Neuronal stem cell (in vitro differentiated cells): ENCODE measurements at regions not wholly inside any gene's neighbourhood (a gene's known extent, or its start where the extent isn't known, plus 50 kb on each side); places are given as distances from the start of the nearest gene placed in this dataset.

ENCODE experiments used
- DNase-seq: peaks from one replicate; pipeline ENCODE4 v3.0.0-alpha.2; 2013; ENCODE audit warnings: low spot score
- H2AFZ ChIP-seq: one replicate; pipeline ENCODE4 v1.6.1; 2013; ENCODE audit warnings: mild to moderate bottlenecking, low read length, inconsistent platforms
- H2AK5ac ChIP-seq: 2 replicates; pipeline ENCODE4 v1.6.1; 2013; ENCODE audit warnings: low read depth, mild to moderate bottlenecking, inconsistent platforms, low read length, moderate library complexity, mixed read lengths
- H2BK120ac ChIP-seq: 2 replicates; pipeline ENCODE4 v1.6.1; 2013; ENCODE audit warnings: low read depth, mild to moderate bottlenecking, inconsistent platforms, low read length, moderate library complexity, mixed read lengths
- H2BK12ac ChIP-seq: one replicate; pipeline ENCODE4 v1.6.1; 2013; ENCODE audit warnings: low read length, inconsistent platforms
- H2BK15ac ChIP-seq: 2 replicates; pipeline ENCODE4 v1.6.1; 2013; ENCODE audit warnings: mild to moderate bottlenecking, low read length, inconsistent platforms, mixed read lengths
- H2BK5ac ChIP-seq: one replicate; pipeline ENCODE4 v1.6.1; 2013; ENCODE audit warnings: inconsistent platforms, mild to moderate bottlenecking, low read length, moderate library complexity
- H3K14ac ChIP-seq: one replicate; pipeline ENCODE4 v1.6.1; 2013; ENCODE audit warnings: low read length, inconsistent platforms
- H3K18ac ChIP-seq: 2 replicates; pipeline ENCODE4 v1.6.1; 2013; ENCODE audit warnings: low read length, inconsistent platforms
- H3K23ac ChIP-seq: 2 replicates; pipeline ENCODE4 v1.6.1; 2013; ENCODE audit warnings: low read depth, mild to moderate bottlenecking, mixed read lengths, low read length, inconsistent platforms; ENCODE audit not compliant: poor library complexity
- H3K27ac ChIP-seq: replicated peaks from 3 replicates; pipeline ENCODE4 v1.5.1; 2013; ENCODE audit warnings: low read length, inconsistent platforms
- H3K27me3 ChIP-seq, 3 experiments: 2 replicates each; pipeline ENCODE4 v1.6.1; 2013; ENCODE audit warnings: low read length in 3 of 3, mild to moderate bottlenecking in 2 of 3, inconsistent platforms in 1 of 3, low read depth in 1 of 3, mixed read lengths in 1 of 3, moderate library complexity in 1 of 3; ENCODE audit not compliant: control insufficient read depth in 3 of 3, insufficient read depth in 3 of 3
- H3K36me3 ChIP-seq, 2 donors: replicated peaks in 1 of 2; 2 replicates each; pipeline ENCODE4 v1.6.1; 2013; ENCODE audit warnings: low read length in 2 of 2; ENCODE audit not compliant: control insufficient read depth in 2 of 2, insufficient read depth in 2 of 2
- H3K4ac ChIP-seq: 2 replicates; pipeline ENCODE4 v1.6.1; 2013; ENCODE audit warnings: inconsistent platforms, mild to moderate bottlenecking, low read length, moderate library complexity
- H3K4me1 ChIP-seq, 2 donors: 1 replicate in 1 of 2; 2 replicates in 1 of 2; pipeline ENCODE4 v1.6.1; 2013; ENCODE audit warnings: low read length in 2 of 2, low read depth in 1 of 2; ENCODE audit not compliant: control insufficient read depth in 2 of 2, insufficient read depth in 1 of 2
- H3K4me2 ChIP-seq: one replicate; pipeline ENCODE4 v1.6.1; 2013; ENCODE audit warnings: mild to moderate bottlenecking, low read length, inconsistent platforms; ENCODE audit not compliant: insufficient read depth, poor library complexity, severe bottlenecking
- H3K4me3 ChIP-seq, 2 donors: 2 replicates each; pipeline ENCODE4 v1.5.1; 2013; ENCODE audit warnings: low read length in 2 of 2, mild to moderate bottlenecking in 2 of 2, inconsistent platforms in 1 of 2, moderate library complexity in 1 of 2
- H3K79me1 ChIP-seq: one replicate; pipeline ENCODE4 v1.6.1; 2013; ENCODE audit warnings: low read depth, mild to moderate bottlenecking, inconsistent platforms, low read length, moderate library complexity
- H3K9ac ChIP-seq: one replicate; pipeline ENCODE4 v1.6.1; 2013; ENCODE audit warnings: mild to moderate bottlenecking, low read depth, low read length, inconsistent platforms; ENCODE audit not compliant: poor library complexity
- H3K9me3 ChIP-seq, 2 donors: replicated peaks in 1 of 2; 2 replicates each; pipeline versions ENCODE3 to v1.6.1; 2013; ENCODE audit warnings: low read length in 2 of 2, mild to moderate bottlenecking in 2 of 2, inconsistent platforms in 1 of 2, low read depth in 1 of 2, mixed read lengths in 1 of 2, moderate library complexity in 1 of 2; ENCODE audit not compliant: control insufficient read depth in 2 of 2, insufficient read depth in 1 of 2
- H4K8ac ChIP-seq: one replicate; pipeline ENCODE4 v1.6.1; 2013; ENCODE audit warnings: low read depth, mild to moderate bottlenecking, inconsistent platforms, low read length, moderate library complexity
- H4K91ac ChIP-seq: one replicate; pipeline ENCODE4 v1.6.1; 2013; ENCODE audit warnings: low read length, low read depth, mild to moderate bottlenecking, inconsistent platforms; ENCODE audit not compliant: poor library complexity
- WGBS, 2 donors: extraction: QIAGEN DNeasy Blood & Tissue Kit; methylation state at CpG; one replicate each; pipeline ENCODE4 v1.1.7; 2013; ENCODE audit warnings: missing lambda C conversion rate in 2 of 2, mixed read lengths in 1 of 2; ENCODE audit not compliant: insufficient read length in 2 of 2, insufficient replicate concordance in 1 of 2; ENCODE audit errors: extremely low coverage in 2 of 2; 5-methylcytosine and 5-hydroxymethylcytosine counted together

GRCh38 chr6:119713903-119714302, 364.3 kb upstream of the MAN1A1 start:
- no peak overlapping the region for H3K18ac ChIP-seq
- no peak overlapping the region for H3K4ac ChIP-seq
- no peak for DNase-seq
- no peaks in the 10 kb centered on the region for H3K79me1 ChIP-seq
- no peak overlapping the region for H2BK5ac ChIP-seq
- H3K27ac ChIP-seq = no peak overlapping the region
- no peaks in the 10 kb centered on the region for H3K36me3 ChIP-seq
- no peak overlapping the region for H4K91ac ChIP-seq
- no peaks in the 10 kb centered on the region for H3K4me1 ChIP-seq
- no peak overlapping the region for H3K23ac ChIP-seq
- H3K27me3 ChIP-seq = no peaks in the 10 kb centered on the region
- H4K8ac ChIP-seq = no peak overlapping the region
- H3K14ac ChIP-seq = no peak overlapping the region
- no peak overlapping the region for H2AK5ac ChIP-seq
- H2BK120ac ChIP-seq = no peak overlapping the region
- H3K4me2 ChIP-seq = no peak overlapping the region
- no peak overlapping the region for H2BK12ac ChIP-seq
- H3K4me3 ChIP-seq = no peak overlapping the region
- no peak overlapping the region for H3K9ac ChIP-seq
- no peak overlapping the region for H2BK15ac ChIP-seq
- H2AFZ ChIP-seq = no peak overlapping the region
- no peaks in the 10 kb centered on the region for H3K9me3 ChIP-seq

DNA sequence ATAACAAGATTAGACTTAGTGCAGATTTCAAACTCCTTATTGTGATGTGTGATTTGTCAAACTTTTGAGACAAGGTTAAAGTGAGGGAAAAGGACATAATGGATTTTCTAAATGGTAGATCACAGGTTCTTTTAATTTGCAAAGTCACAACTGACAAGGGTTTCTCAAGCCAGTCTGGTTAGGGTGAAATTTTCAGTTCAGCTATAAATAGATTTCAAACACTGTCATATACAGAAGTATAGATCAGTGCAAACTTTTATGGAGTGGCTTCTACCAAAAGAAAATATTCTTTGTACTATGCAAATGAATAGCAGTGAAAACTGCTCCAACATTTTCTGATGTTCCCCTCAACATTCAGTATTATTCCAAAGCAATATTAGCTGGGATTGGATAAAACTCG, 337.1 kb upstream of the MAN1A1 start:
- no peak overlapping the region for H3K4me3 ChIP-seq
- no peak overlapping the region for H3K23ac ChIP-seq
- H3K9ac ChIP-seq = no peak overlapping the region
- H2AK5ac ChIP-seq = no peak overlapping the region
- no peaks in the 10 kb centered on the region for H3K79me1 ChIP-seq
- no peaks in the 10 kb centered on the region for H3K9me3 ChIP-seq
- H3K4me2 ChIP-seq = no peak overlapping the region
- no peak overlapping the region for H2BK120ac ChIP-seq
- no peak overlapping the region for H4K8ac ChIP-seq
- no peak overlapping the region for H2BK15ac ChIP-seq
- no peak overlapping the region for H4K91ac ChIP-seq
- WGBS, 2 donors = no CpG with 5 or more reads among the region's 1 CpG
- no peak overlapping the region for H3K14ac ChIP-seq
- H2AFZ ChIP-seq = no peak overlapping the region
- no peak for DNase-seq
- H3K27me3 ChIP-seq = no peaks in the 10 kb centered on the region
- H3K18ac ChIP-seq = no peak overlapping the region
- no peaks in the 10 kb centered on the region for H3K36me3 ChIP-seq
- H2BK12ac ChIP-seq = no peak overlapping the region
- no peak overlapping the region for H3K27ac ChIP-seq
- H3K4me1 ChIP-seq = no peaks in the 10 kb centered on the region
- H3K4ac ChIP-seq = no peak overlapping the region
- H2BK5ac ChIP-seq = no peak overlapping the region

DNA sequence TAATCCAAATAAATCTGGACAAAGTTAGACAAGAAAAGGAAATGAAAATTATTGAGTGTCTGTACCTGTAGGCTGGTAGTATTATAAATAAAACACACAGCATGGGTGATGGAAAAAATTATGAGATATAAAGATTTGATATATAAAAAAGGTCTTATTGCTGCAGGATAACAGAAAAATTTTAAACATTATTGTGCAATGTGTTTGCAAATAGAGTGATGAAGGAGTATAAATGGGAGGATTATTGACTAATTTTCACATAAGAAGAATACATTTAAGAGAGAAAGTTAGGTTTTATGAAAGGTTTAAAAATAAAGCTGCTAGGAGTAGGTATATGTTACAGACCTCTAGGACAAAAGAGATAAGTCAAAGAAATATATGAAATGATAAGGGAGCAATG, 336.7 kb upstream of the MAN1A1 start:
- H2BK5ac ChIP-seq = no peak overlapping the region
- H3K18ac ChIP-seq = no peak overlapping the region
- H2BK12ac ChIP-seq = no peak overlapping the region

GRCh38 chr6:119683671-119684070, 334.1 kb upstream of the MAN1A1 start:
- H3K18ac ChIP-seq = no peak overlapping the region
- H2BK12ac ChIP-seq = no peak overlapping the region
- H3K23ac ChIP-seq = no peak overlapping the region
- H3K14ac ChIP-seq = no peak overlapping the region
- no peaks in the 10 kb centered on the region for H3K9me3 ChIP-seq
- H3K4ac ChIP-seq = no peak overlapping the region
- H3K27ac ChIP-seq = no peak overlapping the region
- DNase-seq = no peak
- H3K79me1 ChIP-seq = no peaks in the 10 kb centered on the region
- no peak overlapping the region for H3K4me3 ChIP-seq
- no peaks in the 10 kb centered on the region for H3K27me3 ChIP-seq
- no peak overlapping the region for H2BK5ac ChIP-seq
- no peak overlapping the region for H2BK120ac ChIP-seq
- no peak overlapping the region for H3K4me2 ChIP-seq
- H3K4me1 ChIP-seq = no peaks in the 10 kb centered on the region
- H3K36me3 ChIP-seq = no peaks in the 10 kb centered on the region
- no peak overlapping the region for H4K91ac ChIP-seq
- H2AFZ ChIP-seq = no peak overlapping the region
- no peak overlapping the region for H3K9ac ChIP-seq
- H4K8ac ChIP-seq = no peak overlapping the region
- H2BK15ac ChIP-seq = no peak overlapping the region
- no peak overlapping the region for H2AK5ac ChIP-seq
- WGBS, 2 donors = no CpG with 5 or more reads among the region's 2 CpGs

More for the DNA sequence above, 336.7 kb upstream of the MAN1A1 start:
- Histone ChIP-seq H3K27ac (no peak overlapping the region), H3K9me3 (no peaks in the 10 kb centered on the region), H2AFZ (no peak overlapping the region), H3K4me2 (no peak overlapping the region), H3K9ac (no peak overlapping the region), H4K91ac (no peak overlapping the region), H3K4me1 (no peaks in the 10 kb centered on the region), H3K14ac (no peak overlapping the region), H2AK5ac (no peak overlapping the region), H4K8ac (no peak overlapping the region), H3K4ac (no peak overlapping the region), H3K4me3 (no peak overlapping the region), H3K23ac (no peak overlapping the region), H3K36me3 (no peaks in the 10 kb centered on the region), H3K27me3 (no peaks in the 10 kb centered on the region), H3K79me1 (no peaks in the 10 kb centered on the region), H2BK15ac (no peak overlapping the region), H2BK120ac (no peak overlapping the region)
- no peak for DNase-seq
